T-helper 22 cell (primary cell): ENCODE measurements at regions not wholly inside any gene's neighbourhood (a gene's known extent, or its start where the extent isn't known, plus 50 kb on each side); places are given as distances from the start of the nearest gene placed in this dataset.
"Not testable (repeated sequence)": the region's sequence is repeated elsewhere in the genome, so short reads cannot be mapped to it uniquely, and the experiment has no call there.

Experiments used
- DNase-seq: peaks from one replicate; pipeline ENCODE4 v3.0.0-alpha.2; 2020; ENCODE audit warnings: low read depth

- DNase-seq, result no peak
These were observed 292.4 kb downstream of the DUSP6 start for GRCh38 chr12:89059721-89060541.

DNA sequence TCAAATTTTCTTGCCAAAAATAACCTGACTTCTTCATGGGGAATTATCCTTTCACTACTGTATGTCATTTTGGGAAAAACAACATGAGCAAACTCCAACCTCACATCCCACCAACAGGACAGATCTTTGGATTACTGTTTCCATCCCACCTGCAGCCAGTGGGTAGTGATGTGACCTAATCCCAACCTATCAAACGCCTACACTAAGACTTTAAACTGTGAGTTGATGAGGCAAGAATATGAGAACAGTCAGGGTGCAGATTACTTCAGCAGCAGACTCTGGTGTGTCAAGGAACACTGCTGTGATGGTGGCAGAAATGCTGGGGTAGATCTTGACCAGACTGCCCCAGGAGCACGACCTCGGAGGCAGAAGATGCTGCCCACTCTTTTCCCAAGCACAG lies 293.2 kb downstream of the DUSP6 start:
- DNase-seq, result no peak

- no peak for DNase-seq
These were observed 293.9 kb downstream of the DUSP6 start for GRCh38 chr12:89058402-89058801.

DNA sequence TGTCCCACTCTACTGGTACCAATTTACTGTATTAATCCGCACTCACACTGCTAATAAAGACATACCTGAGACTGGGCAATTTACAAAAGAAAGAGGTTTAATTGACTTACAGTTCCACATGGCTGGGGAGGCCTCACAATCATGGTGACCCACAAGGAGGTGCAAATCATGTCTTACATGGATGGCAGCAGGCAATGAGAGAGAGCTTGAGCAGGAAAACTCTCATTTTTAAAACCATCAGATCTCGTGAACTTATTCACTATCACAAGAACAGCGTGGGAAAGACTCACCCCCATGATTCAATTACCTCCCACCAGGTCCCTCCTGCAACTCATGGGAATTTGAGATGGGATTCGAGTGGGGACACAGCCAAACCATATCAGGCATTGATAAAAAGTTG lies 298.5 kb downstream of the DUSP6 start:
- not testable (repeated sequence) for DNase-seq

GRCh38 chr12:89051065-89051677 lies 301.1 kb downstream of the DUSP6 start:
- DNase-seq, result no peak

- DNase-seq, result no peak
These were observed 304.4 kb downstream of the DUSP6 start for GRCh38 chr12:89047856-89048418.

- no peak for DNase-seq
These were observed 311.2 kb downstream of the DUSP6 start for GRCh38 chr12:89041078-89041477.

DNA sequence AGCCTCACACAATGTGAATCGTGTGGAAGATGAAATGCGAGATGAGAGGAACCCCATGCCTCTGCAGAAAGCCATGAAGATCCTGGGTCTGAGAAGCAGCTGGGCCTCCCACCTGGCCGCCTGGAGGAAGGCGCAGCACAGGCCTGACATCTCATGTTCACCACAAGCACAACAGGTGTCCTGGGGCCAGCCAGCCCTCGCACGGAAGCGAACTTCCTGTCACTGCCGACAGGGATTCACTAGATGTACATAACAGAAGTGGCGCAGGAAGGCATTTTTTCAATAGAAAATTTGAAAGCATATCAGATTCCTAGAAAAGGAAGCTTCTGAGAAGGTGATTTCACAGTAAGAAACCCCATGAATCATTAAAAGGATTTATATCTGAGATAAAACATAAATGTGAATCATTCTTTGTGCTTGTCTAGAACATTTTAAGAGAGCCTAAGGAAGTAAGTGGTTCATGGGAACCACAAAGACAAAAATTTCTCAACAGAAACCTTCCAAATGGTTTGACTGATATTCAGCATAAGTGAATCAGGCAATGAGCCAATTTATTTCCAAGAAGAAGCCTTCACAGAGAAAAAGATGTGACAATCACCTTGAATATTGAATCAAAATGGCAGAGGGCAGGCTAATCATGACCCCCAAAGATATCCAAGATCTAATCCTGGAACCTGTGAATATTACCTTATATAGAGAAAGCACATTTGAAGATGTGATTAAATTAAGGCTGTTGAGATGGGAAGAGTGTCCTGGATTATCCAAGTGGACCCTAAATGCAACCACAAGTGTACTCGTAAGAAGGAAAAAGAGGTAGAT lies 311.9 kb downstream of the DUSP6 start:
- DNase-seq, result peak; percentile 29

GRCh38 chr12:89038831-89039512 lies 313.3 kb downstream of the DUSP6 start:
- no peak for DNase-seq

- DNase-seq, result no peak
These were observed 319.2 kb downstream of the DUSP6 start for GRCh38 chr12:89033062-89033461.

DNA sequence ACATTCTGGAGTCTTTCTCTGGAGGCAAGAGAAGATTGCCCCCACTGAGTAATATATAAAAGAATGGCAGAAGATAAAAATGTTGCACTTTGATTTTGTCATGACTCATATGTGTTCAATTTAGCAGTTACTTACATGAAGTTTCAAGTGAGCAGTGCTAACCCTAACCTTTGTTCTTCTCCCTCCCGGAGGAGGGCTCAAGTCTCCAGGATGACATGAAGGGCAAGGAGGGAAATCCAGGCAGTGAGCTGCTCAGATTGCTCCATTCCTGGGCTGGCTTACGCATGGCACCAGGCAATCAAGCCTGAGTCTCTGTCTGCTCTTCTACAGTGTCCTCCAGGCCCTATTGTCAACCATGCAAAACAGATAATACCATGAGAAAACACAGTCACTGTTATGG lies 322.3 kb downstream of the DUSP6 start:
- no peak for DNase-seq

GRCh38 chr12:89024580-89024979 lies 327.7 kb downstream of the DUSP6 start:
- DNase-seq, result no peak

- no peak for DNase-seq
These were observed 328.4 kb downstream of the DUSP6 start for GRCh38 chr12:89023936-89024335.

- DNase-seq, result no peak
These were observed 331.6 kb downstream of the DUSP6 start for GRCh38 chr12:89020689-89021088.

DNA sequence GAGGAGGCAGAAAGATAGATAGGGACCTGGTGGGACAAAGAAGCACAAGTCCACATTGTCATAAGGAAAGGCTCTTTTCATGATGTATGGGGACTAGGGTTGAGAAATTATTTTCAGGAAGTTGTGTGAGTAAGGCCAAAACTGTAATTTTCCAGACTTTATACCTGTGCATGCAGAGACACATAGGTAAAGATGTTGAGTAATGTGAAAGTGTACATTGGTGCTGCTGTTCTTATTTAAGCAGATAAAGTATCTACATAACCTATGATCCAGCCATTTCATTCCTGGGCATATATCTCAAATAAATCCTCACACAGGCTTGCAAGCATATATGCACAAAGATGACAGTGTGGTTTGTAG lies 332.2 kb downstream of the DUSP6 start:
- DNase-seq, result no peak

- peak; percentile 40 for DNase-seq
These were observed 332.7 kb downstream of the DUSP6 start for GRCh38 chr12:89019439-89020120.

DNA sequence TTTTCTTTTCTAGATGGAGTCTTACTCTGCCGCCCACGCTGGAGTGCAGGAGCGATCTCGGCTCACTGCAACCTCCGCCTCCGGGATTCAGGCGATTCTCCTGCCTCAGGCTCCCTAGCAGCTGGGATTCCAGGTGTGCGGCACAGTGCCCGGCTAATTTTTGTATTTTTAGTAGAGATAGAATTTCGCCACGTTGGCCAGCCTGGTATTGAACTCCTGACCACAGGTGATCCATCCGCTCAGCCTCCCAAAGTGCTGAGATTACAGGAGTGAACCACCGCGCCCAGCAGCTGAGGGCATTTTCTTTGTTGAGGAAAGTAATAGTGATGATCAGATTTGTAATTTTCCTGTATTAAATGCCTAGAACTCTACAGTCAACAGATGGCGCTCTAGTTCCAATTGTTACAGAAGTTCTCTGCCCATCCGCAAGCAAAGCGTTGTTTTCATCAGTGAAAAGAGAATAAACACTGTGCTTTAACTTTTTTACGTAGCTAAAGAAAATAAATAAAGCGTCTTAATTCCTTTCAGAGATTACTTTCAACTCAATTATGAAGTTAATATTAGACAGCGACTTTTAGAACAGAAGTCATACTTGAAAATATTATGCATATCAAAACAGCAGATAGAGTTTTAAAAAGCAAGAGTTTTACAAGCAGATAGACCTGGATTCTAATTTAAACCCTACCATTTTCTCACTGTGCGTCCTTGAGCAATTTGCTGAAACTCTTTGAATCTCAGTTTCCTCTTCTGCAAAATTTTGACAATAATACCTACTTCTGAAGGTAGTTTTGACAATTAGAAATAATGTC lies 335.1 kb downstream of the DUSP6 start:
- no peak for DNase-seq

DNA sequence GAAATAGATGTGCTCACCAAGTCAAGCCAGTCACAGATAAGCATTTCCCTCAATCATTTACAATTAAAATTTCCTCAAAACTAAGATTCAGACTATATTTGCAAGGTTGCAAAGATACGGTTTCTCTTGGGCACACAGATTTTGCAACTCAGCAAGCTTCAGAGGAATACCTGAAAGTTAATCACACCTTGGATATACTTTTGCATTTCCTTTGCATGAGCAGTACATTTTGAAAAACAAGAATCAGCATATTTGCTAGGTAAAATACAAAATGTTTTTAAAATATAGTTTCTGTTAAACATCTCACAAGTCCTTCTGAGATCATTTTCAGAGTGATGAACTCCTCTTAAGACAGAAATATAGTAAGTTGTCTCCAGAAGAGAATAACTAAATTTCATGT lies 336.9 kb downstream of the DUSP6 start:
- DNase-seq, result no peak

- no peak for DNase-seq
These were observed 353.9 kb downstream of the DUSP6 start for GRCh38 chr12:88998421-88998820.

GRCh38 chr12:88996200-88996788 lies 356.0 kb downstream of the DUSP6 start:
- DNase-seq, result no peak
